Femur (tissue), 1 donor: ENCODE measurements at regions not wholly inside any gene's neighbourhood (a gene's known extent, or its start where the extent isn't known, plus 50 kb on each side); places are given as distances from the start of the nearest gene placed in this dataset.
"Not testable (repeated sequence)": the region's sequence is repeated elsewhere in the genome, so short reads cannot be mapped to it uniquely, and the experiment has no call there.

Source experiments
- DNase-seq: peaks from one replicate; pipeline ENCODE4 v3.0.0-alpha.2; 2017

DNA sequence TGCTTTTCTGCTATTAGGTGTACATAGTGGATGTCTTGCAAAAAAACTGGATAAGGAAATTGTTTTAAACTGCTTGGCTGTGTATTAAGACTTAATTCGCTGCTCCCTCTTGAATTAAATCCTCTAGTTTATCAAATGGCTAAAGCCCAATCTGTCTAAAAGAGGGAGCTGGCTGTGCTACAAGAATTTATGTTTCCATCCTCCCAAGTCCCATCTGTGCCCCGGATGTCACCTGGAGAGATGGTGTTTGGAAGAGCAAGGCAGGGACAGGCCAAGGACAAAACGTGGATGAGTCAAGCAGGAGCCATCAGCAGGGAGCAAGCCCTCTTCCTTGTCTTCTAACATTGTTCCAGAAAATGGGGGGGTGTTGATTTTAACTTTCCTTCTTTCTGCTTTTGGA lies 171.3 kb upstream of the LCORL start:
- DNase-seq = no peak

- DNase-seq = no peak
These were observed 163.9 kb upstream of the LCORL start for GRCh38 chr4:18185491-18185890.

DNA sequence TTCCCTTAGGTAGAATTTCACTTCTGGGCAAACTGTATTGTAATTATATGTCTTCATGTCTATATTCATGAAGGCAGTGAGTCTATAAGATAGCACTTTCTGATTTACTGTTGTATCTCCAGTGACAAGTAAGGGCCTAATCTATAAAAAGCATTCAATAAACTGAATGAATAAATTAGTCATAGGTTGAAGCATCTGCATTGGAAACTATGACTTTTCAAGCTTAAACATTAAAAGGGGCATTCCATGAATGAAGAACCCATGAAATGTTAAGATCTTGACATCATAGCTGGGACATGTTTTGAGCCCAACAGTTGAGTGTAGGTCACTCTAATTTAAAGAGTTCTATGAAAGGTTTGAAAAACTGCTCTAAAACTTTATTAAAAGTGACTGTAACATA lies 159.3 kb upstream of the LCORL start:
- no peak for DNase-seq

GRCh38 chr4:18180122-18180521 lies 158.6 kb upstream of the LCORL start:
- no peak for DNase-seq

DNA sequence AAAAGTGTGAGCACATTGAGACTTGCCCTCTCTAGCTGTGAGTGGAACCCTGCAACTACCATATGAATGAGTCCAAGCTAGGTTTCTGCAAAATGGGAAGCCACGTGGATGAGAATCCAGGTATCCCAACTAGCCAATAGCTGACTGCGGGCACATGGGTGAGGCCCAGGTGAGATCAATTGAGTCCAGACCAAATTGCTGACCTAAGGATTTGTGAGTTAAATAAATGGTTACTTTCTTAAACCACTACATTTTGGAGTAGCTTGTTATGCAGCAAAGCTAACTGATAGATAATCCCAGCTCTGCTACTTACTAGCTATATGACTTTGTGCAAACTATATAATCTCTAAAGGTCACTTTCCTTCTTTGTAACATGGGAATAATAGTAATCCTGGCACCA lies 150.3 kb upstream of the LCORL start:
- DNase-seq = no peak

DNA sequence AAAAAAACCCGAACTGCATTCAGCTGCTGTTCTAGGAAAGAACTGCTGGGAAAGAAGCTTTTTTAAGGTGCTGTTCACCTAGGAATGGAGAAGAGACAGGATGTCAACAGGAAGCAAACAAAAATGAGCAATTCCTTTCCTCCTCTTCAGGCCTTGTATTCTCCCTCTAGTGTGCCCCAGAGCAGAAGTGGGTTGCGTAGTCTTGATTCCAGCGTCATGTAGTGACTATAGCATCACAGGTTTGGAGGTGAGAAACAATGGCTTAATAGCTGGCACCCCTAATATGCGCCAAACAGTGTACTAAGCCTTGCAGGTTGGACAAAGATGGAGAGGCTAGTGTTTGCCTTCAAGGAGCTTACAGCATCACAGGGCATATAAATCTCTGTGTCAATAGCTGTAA lies 146.3 kb upstream of the LCORL start:
- no peak for DNase-seq

DNA sequence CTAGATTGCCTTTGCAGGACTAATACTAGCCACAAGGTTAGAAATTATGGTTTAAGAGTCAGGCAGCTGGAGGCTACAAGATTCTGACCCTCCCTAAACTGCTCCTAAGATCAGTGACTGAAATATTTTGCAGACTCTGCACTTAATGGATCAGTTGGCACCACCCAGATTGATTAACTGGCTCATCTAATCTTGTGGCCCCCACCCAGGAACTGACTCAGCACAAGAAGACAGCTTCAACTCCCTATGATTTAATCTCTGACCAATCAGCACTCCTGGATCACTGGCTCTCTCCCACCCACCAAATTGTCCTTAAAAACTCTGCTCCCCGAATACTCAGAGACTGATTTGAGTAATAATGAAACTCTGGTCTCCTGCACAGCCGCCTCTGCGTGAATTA lies 145.4 kb upstream of the LCORL start:
- DNase-seq = no peak

DNA sequence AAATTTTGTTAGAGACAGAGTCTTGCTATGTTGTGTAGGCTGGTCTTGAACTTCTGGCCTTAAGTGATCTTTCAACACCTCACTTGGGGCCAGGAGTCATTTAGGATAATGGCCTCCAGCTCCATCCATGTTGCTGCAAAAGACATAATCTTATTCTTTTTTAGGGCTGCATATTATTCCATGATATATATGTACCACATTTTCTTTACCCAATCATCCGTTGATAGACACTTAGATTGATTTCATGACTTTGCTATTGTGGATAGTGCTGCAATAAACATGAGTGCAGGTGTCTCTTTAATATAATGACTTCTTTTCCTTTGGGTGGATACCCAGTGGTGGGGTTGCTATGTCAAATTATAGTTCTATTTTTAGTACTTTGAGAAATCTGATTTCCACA lies 140.9 kb upstream of the LCORL start:
- DNase-seq = no peak

GRCh38 chr4:18159117-18159912 lies 137.8 kb upstream of the LCORL start:
- not testable (repeated sequence) for DNase-seq

DNA sequence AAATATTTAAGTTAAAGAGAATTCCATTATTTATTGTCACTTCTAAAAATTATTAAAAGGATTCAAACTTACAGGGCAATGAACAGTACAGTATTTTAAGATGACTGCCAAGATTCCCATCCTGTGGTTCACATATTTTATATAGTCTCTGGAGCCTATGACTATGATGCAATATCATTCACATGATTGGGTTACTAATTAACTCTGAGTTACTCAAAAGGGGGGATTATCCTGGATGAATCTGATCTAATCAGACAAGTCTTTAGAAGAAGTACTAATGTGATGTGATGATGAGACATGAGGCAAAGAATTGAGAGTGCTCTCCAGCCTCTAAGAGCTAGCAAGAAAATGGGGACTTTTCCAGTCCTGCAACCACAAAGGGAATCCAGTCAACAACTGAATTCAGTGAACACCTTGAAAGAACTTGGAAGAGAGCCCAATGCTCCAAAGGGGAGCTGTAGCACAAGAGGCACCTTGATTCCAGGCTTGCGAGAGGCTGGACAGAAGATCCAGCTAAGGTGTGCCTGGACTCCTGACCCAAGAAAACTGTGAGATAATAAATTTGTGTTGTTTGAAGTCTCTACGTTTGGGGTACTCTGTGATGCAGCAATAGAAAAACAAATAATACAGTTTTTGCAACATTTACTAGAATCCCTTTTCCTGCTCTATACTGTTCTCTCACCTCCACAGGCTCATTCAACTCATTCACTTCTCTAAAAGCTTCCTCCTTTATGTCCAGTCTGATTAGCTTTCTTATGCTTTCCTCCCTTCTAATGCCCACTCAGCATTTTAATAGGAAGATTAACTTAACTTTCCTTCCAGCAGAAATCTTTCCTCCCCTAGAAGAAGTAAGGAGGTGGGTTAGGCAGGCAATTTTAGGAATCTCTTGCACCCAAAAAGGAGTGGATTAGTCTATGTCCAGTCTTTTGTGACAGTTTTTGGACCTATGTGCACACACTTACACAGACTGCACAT lies 133.8 kb upstream of the LCORL start:
- DNase-seq = no peak

- no peak for DNase-seq
These were observed 116.6 kb upstream of the LCORL start for GRCh38 chr4:18138076-18138665.

DNA sequence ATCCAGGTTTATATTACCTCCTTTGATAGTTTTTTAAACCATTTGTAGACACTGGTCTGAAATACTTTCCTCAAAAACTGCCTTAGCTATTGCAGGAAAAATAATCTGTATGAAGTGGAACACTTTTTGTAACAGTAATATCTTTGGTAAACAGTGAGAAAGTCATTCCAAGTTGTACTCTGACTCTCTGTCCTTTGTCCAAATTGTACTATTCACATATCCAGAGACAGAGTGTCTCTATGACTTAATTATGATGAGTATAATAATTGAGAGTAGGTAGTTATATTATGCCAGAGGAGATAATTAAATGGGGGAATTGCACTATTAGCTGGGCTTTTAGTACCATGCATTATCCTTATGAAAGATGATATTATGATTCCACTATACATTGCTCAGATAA lies 112.6 kb upstream of the LCORL start:
- no peak for DNase-seq

DNA sequence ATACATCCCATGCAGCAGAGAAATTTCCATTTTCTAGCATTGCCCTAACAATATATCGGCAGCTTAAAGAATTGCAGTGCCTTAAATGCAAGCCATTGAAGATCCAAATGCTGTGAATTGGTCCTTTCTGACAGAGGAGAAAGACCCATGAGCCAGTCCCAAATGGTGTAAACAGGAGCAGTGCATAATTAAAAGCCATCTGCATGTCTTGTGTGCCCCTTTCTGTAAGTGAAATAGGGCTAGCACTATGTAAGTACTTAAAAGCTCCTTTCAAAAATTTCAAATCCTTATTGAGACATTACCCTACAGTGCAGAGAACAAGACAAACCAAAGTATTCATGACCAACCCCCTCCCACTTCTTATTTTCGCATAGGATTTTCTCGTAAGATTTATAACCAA lies 108.7 kb upstream of the LCORL start:
- no peak for DNase-seq

- no peak for DNase-seq
These were observed 106.7 kb upstream of the LCORL start for GRCh38 chr4:18128241-18128640.

GRCh38 chr4:18127030-18127429 lies 105.5 kb upstream of the LCORL start:
- DNase-seq = no peak

DNA sequence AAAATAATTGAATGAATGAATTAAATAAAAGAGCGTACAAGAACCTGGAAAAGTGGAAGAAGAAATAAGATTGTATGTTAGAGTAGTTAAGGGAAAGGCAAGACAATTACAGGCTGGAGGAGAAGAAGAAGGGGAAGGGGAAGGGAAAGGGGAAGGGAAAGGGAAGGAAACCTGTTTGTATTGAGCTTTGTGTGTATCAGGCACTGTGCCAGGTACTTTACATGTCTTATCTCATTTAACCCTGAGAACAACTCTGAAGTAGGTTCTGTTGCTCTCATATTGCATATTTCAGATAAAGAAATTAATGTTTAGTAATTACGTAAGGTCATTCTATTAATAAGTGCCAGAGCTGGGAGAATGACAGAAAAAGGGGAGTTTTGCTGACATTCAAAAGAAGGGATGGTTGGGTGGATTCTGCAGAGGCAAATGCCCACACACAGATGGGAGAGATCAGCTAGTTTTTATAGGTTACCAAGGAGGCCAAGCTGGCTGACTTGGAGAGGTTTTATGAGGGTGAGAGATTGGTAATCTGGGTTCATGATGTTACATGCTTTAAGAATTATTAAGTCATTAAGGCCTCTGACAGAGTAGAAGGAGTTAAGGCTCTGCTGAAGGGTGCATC lies 92.3 kb upstream of the LCORL start:
- no peak for DNase-seq

DNA sequence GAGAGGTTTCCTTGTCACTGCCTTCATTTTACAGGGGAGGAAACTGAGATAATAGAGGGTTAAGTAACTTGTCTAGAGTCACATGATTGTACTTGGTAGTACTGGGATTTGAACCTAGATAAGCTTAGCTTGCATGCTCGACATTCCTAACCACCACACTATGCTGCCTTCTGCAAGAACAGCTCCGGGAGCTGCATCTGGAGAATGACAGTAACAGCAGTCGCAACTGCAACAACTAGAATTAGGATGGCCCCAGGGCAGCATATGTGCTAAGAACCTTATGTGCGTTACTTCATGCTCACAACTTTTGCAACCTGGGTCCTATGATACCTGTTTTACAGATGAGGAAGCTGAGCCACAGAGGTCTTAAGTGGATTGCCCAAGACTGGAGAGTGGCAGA lies 89.5 kb upstream of the LCORL start:
- no peak for DNase-seq

GRCh38 chr4:18110099-18110498 lies 88.5 kb upstream of the LCORL start:
- DNase-seq = no peak

DNA sequence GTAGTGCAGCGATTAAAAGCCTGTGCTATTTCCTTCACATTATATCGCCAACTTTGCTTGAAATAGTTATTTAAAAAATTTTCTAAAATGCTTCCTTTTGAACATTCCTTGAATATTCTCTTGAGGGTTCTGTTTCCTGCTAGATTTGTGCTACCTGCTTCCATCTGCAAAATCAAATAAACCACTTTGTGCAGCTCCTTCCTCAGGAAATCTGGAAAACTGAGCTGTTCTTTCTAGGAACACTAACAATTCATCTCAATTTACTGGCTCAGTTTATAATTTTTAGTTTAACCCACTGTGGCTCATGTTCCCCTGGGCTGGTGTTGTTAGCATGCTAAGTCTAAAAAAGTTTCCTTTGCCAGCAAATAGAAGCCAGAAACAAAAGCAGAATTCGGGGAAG lies 88.1 kb upstream of the LCORL start:
- no peak for DNase-seq

DNA sequence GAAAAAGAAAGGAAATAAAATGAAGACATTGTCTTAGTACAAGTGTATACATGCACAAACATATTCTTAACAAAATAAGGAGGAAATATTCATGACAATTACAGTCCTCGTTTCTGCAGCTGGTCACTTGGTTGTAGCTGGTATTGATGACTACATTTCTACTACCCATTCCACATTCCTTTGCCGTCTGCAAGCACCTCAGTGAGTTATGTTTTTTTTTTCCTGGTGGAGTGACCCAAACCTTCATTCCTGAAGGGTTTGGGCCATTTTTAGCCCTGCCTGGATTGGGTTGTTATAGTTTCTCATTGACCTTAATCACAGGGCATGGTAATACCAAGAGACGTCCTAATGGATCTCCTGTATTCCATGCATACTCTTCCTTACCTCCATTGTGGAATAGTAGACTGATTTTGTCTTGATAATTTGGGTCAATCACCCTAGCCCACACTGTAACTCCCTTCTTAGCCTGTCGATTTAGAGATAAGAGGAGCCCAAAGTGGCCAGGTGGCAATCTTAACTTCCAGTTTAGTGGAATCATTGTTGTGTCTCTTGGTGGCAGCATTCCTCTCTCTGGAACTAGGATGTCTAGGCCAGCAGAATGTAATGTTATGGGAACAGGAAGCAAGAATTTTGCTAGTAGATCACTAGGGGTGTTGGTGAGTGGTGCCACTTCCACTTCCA lies 86.4 kb upstream of the LCORL start:
- not testable (repeated sequence) for DNase-seq

DNA sequence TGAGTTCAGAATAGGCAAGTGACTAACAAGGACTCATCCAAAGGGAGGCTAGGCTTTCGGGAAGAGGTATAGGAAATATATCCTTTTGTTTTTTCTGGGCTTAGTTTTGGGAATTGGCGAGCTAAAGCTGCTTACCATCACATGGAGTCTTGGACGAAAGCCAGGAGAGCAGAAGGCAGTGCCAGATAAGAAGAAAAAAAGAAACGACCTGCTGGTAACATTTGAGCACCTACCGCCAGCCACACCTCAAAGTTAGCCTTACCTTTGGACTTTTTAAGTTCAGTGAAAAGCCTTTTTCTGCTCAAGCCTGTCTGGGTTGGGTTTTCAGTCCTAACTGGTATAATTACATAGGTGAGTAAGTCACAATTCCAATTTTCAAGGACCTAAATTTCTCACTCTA lies 85.1 kb upstream of the LCORL start:
- no peak for DNase-seq
